HG03354 (cell line): ENCODE measurements at regions not wholly inside any gene's neighbourhood (a gene's known extent, or its start where the extent isn't known, plus 50 kb on each side); places are given as distances from the start of the nearest gene placed in this dataset.

Experiments used
- ATAC-seq: cut with Tn5 transposase; IDR thresholded peaks from one replicate; pipeline ENCODE4 v1.9.1; 2021; ENCODE audit warnings: mild to moderate bottlenecking; ENCODE audit not compliant: unreplicated experiment, poor library complexity, severe bottlenecking

GRCh38 chr11:15810525-15810924 is 545.8 kb downstream of the SOX6 start:
- ATAC-seq: no peak

GRCh38 chr11:15815246-15816195 is 540.8 kb downstream of the SOX6 start:
- ATAC-seq: no peak

GRCh38 chr11:15816260-15816871 is 540.0 kb downstream of the SOX6 start:
- ATAC-seq: no peak

- ATAC-seq: no peak
Observed at GRCh38 chr11:15817001-15817400, 539.3 kb downstream of the SOX6 start.

GRCh38 chr11:15818132-15818842 is 538.1 kb downstream of the SOX6 start:
- no peak for ATAC-seq

- ATAC-seq: peak; percentile 96
Observed at GRCh38 chr11:15819679-15820286, 536.6 kb downstream of the SOX6 start.

GRCh38 chr11:15821451-15821850 is 534.9 kb downstream of the SOX6 start:
- no peak for ATAC-seq

GRCh38 chr11:15824060-15824459 is 532.3 kb downstream of the SOX6 start:
- no peak for ATAC-seq

- no peak for ATAC-seq
Observed at GRCh38 chr11:15825976-15826650, 530.2 kb downstream of the SOX6 start.

- ATAC-seq: peak; percentile 85
Observed at GRCh38 chr11:15826826-15827225, 529.5 kb downstream of the SOX6 start.

- no peak for ATAC-seq
Observed at GRCh38 chr11:15828215-15828853, 528.0 kb downstream of the SOX6 start.

- ATAC-seq: no peak
Observed at GRCh38 chr11:15829312-15829711, 527.0 kb downstream of the SOX6 start.

GRCh38 chr11:15830741-15831428 is 525.5 kb downstream of the SOX6 start:
- no peak for ATAC-seq

- no peak for ATAC-seq
Observed at GRCh38 chr11:15835788-15836411, 520.4 kb downstream of the SOX6 start.

- no peak for ATAC-seq
Observed at GRCh38 chr11:15836795-15837194, 519.6 kb downstream of the SOX6 start.

GRCh38 chr11:15837901-15838489 is 518.4 kb downstream of the SOX6 start:
- ATAC-seq: no peak

- no peak for ATAC-seq
Observed at GRCh38 chr11:15839061-15839460, 517.3 kb downstream of the SOX6 start.

- ATAC-seq: no peak
Observed at GRCh38 chr11:15840966-15841365, 515.4 kb downstream of the SOX6 start.
